ENCODE measurements at regions not wholly inside any gene's neighbourhood (a gene's known extent, or its start where the extent isn't known, plus 50 kb on each side); places are given as distances from the start of the nearest gene placed in this dataset.

DNA sequence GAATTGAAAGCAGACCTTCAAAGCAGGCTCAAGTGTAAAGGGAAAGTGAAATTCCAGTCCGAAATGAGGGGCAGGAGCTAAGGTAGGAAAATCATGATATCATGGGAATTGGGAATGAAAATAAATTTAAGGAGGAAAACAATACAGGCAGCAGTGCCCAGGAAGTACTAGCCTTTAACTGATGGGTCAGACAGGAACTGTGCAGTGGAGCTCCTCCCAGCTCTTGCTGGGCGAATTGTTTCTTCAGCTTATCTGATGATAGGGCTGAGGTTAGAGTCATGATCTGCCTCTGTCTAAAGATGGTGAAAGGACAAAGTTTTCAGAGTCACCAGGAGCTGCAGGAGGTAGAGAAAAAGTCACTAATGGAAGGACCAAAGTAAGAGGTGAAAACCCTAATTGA is 457.9 kb upstream of the PTCHD4 start:
- TF ChIP-seq, protein P1, sequence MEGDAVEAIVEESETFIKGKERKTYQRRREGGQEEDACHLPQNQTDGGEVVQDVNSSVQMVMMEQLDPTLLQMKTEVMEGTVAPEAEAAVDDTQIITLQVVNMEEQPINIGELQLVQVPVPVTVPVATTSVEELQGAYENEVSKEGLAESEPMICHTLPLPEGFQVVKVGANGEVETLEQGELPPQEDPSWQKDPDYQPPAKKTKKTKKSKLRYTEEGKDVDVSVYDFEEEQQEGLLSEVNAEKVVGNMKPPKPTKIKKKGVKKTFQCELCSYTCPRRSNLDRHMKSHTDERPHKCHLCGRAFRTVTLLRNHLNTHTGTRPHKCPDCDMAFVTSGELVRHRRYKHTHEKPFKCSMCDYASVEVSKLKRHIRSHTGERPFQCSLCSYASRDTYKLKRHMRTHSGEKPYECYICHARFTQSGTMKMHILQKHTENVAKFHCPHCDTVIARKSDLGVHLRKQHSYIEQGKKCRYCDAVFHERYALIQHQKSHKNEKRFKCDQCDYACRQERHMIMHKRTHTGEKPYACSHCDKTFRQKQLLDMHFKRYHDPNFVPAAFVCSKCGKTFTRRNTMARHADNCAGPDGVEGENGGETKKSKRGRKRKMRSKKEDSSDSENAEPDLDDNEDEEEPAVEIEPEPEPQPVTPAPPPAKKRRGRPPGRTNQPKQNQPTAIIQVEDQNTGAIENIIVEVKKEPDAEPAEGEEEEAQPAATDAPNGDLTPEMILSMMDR (IDR thresholded peaks at IDR 0.05), result no peak
- ATAC-seq (ENCODE audit: low FRiP score), result no peak
- DNase-seq (ENCODE audit: low spot score), result no peak

DNA sequence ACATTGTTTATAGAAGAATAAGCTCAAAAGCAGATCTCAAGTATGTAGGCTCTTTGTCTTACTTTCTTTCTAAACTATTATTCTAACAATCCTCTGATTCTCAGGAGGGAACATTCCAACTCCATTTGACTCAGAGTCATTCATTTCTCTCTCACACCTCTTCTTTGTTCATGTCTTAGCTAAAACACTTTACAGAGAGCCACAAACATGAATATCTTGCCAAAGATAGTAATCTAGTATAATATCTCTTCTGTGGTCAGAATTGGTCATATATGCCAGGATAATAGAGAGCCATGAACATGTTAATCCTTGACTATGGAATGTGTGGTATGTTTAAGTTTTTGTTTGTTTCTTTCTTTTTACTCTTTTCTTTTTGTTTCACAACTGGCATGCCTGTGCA is 456.0 kb upstream of the PTCHD4 start:
- TF ChIP-seq, protein P1 (IDR thresholded peaks at IDR 0.05), result no peak

DNA sequence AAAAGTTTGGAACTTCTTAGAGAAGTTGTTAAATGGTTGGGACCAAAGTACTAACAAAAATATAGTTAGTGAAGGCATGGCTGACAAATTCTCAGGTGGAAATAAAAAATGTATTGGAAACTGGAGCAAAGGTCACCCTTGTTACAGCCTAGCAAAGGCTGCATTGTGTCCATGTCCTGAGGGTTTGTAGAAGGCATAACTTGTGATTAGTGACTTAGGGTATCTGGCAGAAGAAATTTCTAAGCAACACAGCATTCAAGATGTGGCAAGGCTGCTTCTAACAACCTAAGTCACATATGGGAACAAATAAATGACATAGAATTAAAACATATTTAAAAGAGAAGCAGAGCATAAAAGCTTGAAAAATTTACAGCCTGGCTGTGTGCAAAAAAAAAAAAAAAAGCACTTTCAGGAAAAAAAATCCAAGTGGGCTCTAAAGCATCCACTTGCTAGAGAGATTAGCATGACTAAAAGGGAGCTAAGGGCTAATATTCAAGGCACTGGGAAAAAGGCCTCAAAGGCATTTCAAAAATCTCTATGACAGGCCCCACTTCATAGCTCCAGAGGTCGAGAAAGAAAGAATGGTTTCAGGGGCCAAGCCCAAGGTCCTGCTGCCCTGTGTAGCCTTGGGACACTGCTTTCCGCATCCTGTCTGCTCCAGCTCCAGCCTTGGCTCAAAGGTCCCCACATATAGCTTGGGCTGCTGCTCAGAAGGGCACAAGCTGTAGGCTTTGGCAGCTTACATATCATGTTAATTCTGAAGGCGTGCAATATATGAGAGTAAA is 453.2 kb upstream of the PTCHD4 start:
- ATAC-seq (ENCODE audit: low FRiP score), result no peak
- TF ChIP-seq, protein P1 (IDR thresholded peaks at IDR 0.05), result no peak
- no peak for DNase-seq (ENCODE audit: low spot score)

More for the DNA sequence above, 456.0 kb upstream of the PTCHD4 start:
- no peak for ATAC-seq (ENCODE audit: low FRiP score)
- DNase-seq (ENCODE audit: low spot score), result no peak

DNA sequence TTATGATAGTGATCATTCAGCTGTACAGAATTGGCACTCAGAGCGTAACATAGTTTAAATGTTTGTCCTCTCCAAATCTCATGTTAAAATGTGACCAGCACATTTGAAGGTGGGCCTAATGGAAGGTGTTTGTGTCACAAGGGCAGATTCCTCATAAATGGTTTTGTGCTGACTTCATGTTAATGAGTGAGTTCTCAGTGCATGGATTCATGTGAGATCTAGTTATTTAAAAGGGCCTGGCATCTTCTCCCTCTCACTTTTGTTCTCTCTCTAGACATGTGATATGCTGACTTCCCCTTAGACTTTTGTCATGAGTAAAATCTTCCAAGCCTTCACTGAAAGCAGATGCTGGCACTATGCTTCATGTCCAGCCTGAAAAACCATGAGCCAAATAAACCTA is 452.4 kb upstream of the PTCHD4 start:
- TF ChIP-seq, protein P1 (IDR thresholded peaks at IDR 0.05), result no peak
- ATAC-seq (ENCODE audit: low FRiP score) (no peak), DNase-seq (ENCODE audit: low spot score) (no peak)

DNA sequence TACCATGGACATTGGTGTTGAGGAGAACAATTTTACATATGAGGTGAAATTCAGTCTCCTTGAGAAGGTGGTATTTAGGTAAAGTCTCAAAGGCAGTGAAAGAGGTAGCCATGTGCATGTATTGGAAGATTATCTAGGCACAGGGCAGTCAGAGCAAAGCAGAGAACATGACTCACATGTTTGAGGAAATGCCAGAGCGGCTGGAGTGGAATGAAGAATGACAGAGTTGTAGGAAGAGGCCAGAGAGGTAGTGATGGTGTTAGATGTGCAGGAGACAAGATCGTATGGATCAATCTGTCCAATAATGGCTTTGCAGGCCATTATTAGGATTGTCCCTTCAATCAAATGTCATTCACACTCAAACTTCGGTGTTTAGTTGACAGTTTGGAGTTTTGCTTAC is 449.4 kb upstream of the PTCHD4 start:
- DNase-seq (ENCODE audit: low spot score), result no peak
- ATAC-seq (ENCODE audit: low FRiP score), result no peak
- TF ChIP-seq, protein P1 (IDR thresholded peaks at IDR 0.05), result no peak

DNA sequence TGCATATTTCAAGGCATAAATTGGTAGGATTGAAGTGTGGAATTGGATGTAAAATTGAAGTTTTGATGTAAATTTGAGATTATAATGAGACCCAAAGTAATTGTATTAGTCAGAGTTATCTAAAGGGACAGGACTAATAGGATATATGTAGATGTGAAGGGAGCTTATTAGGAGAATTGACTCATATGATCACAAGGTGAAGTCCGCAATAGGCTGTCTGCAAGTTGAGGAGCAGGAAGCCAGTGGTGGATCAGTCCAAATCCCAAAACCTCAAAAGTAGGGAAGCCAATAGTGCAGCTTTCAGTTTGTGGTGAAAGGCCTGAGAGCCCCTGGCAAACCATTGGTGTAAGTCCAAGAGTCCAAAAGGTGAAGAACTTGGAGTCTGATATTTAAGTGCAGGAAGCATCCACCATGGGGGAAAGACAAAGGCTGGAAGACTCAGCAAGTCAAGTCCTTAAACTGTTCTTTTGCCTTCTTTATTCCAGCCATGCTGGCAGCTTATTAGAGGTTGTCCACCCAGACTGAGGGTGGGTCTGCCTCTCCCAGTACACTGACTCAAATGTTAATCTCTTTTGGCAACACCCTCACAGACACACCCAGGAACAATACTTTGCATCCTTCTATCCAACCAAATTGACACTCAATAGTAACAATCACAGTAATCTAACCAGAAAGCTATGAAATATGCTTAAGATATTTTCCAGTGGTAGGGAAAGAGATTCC is 442.6 kb upstream of the PTCHD4 start:
- ATAC-seq (ENCODE audit: low FRiP score) (no peak), DNase-seq (ENCODE audit: low spot score) (no peak)
- TF ChIP-seq, protein P1 (IDR thresholded peaks at IDR 0.05), result no peak

DNA sequence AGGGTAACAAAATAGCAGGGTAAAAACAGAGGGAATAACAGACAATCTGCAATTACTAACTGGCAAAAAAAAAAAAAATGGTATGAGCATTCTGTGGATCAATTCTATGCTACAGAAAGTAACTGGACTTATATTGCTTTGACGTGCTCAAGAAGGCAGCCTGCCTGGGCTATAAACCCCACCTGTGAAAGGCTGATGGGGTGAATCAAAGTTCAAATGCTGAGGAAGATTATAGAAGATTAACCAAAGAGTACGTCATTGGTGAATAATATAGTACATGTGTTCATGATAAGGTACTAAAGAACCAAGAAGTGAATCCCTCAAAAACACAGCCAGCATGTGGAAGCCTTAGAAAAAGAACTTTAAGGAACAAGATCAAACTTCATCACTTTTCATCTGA is 441.9 kb upstream of the PTCHD4 start:
- ATAC-seq (ENCODE audit: low FRiP score) (no peak), DNase-seq (ENCODE audit: low spot score) (no peak)
- TF ChIP-seq, protein P1 (IDR thresholded peaks at IDR 0.05), result no peak

Data from omental fat pad (tissue), 3 donors.